ENCODE measurements at regions not wholly inside any gene's neighbourhood (a gene's known extent, or its start where the extent isn't known, plus 50 kb on each side); places are given as distances from the start of the nearest gene placed in this dataset.

- Histone ChIP-seq H3K27ac (ENCODE audit: low read depth, low read length) (no peak overlapping the region), H3K4me1 (ENCODE audit: control insufficient read depth in 1 of 2, insufficient read depth in 2 of 2, low read length in 2 of 2) (no peaks in the 10 kb centered on the region), H3K79me2 (ENCODE audit: insufficient read depth, low read length) (no peaks in the 10 kb centered on the region), H3K4me3 (replicated peaks in 1 of 2; ENCODE audit: low read depth in 1 of 2, low read length in 2 of 2) (no peak overlapping the region), H3K9me2 (ENCODE audit: insufficient read depth) (no peaks in the 10 kb centered on the region), H3K9ac (ENCODE audit: low read length) (no peak overlapping the region), H3K9me3 (ENCODE audit: control insufficient read depth in 1 of 2, insufficient read depth in 1 of 2, low read depth in 1 of 2, low read length in 2 of 2) (no peaks in the 10 kb centered on the region), H2AFZ (ENCODE audit: low read depth, low read length, poor library complexity, severe bottlenecking) (no peak overlapping the region), H3K27me3 (ENCODE audit: insufficient read depth, low read length) (no peaks in the 10 kb centered on the region), H3K4me2 (ENCODE audit: low read length) (no peak overlapping the region), H3K36me3 (ENCODE audit: control insufficient read depth in 1 of 2, insufficient read depth in 2 of 2, low read length in 2 of 2) (no peaks in the 10 kb centered on the region), H4K20me1 (ENCODE audit: insufficient read depth) (no peaks in the 10 kb centered on the region)
- RAD21 ChIA-PET (ENCODE audit: low non-redundant PET in 1 of 2, low total read pairs in 2 of 2, uncharacterized antibody in 2 of 2, unreplicated experiment in 2 of 2): no interaction called here
- TF ChIP-seq MAX (IDR thresholded peaks at IDR 0.05) (no peak), POLR2AphosphoS5 (IDR thresholded peaks at IDR 0.05; ENCODE audit: low read depth, low read length) (no peak), REST (IDR thresholded peaks at IDR 0.05; ENCODE audit: low read depth) (no peak), RAD21 (IDR thresholded peaks at IDR 0.05; ENCODE audit: low read depth) (no peak), SIN3A (IDR thresholded peaks at IDR 0.05; ENCODE audit: low read depth) (no peak), JUND (IDR thresholded peaks at IDR 0.05) (no peak), CBX3 (IDR thresholded peaks at IDR 0.05; ENCODE audit: low read depth) (no peak)
- no peak for DNase-seq (ENCODE audit: low read depth, low spot score)
- intact Hi-C loops (cut with micrococcal nuclease): no loop called here
- BruUV-seq (replicated peaks): no TSS peak
- no peak for ATAC-seq
- POLR2A ChIA-PET: no interaction called here
- CTCF ChIA-PET: no interaction called here
Observed at GRCh38 chr6:53446151-53446550, 97.4 kb upstream of the ELOVL5 start.

GRCh38 chr6:53441761-53442160, 93.0 kb upstream of the ELOVL5 start:
- TF ChIP-seq ZBTB33 (IDR thresholded peaks at IDR 0.05; ENCODE audit: extremely low read depth, insufficient replicate concordance, low read length): no peak
- no peak for TF ChIP-seq EGR1 (IDR thresholded peaks at IDR 0.05; ENCODE audit: low read depth)
- TF ChIP-seq TCF7L2 (IDR thresholded peaks at IDR 0.05; ENCODE audit: borderline replicate concordance, extremely low read depth, insufficient read depth, insufficient read length): no peak
- TF ChIP-seq FOSL1 (IDR thresholded peaks at IDR 0.05; ENCODE audit: low read depth): no peak
- no peak for TF ChIP-seq EZH2 (IDR thresholded peaks at IDR 0.05)
- no peak for TF ChIP-seq ELF1 (IDR thresholded peaks at IDR 0.05; ENCODE audit: borderline replicate concordance, low read depth)
- H3K9me3 ChIP-seq (ENCODE audit: control insufficient read depth in 1 of 2, insufficient read depth in 1 of 2, low read depth in 1 of 2, low read length in 2 of 2): no peaks in the 10 kb centered on the region
- ChIA-PET RAD21 (ENCODE audit: low non-redundant PET in 1 of 2, low total read pairs in 2 of 2, uncharacterized antibody in 2 of 2, unreplicated experiment in 2 of 2) (no interaction called here), POLR2A (no interaction called here), CTCF (no interaction called here)
- H3K36me3 ChIP-seq (ENCODE audit: control insufficient read depth in 1 of 2, insufficient read depth in 2 of 2, low read length in 2 of 2): no peaks in the 10 kb centered on the region
- no peaks in the 10 kb centered on the region for H3K27me3 ChIP-seq (ENCODE audit: insufficient read depth, low read length)
- H3K79me2 ChIP-seq (ENCODE audit: insufficient read depth, low read length): no peaks in the 10 kb centered on the region
- H3K4me1 ChIP-seq (ENCODE audit: control insufficient read depth in 1 of 2, insufficient read depth in 2 of 2, low read length in 2 of 2): peaks cover 0 to 9% of the 10 kb centered on the region in 2 experiments; a peak in 2 of 4 replicates
- no peak overlapping the region for H3K4me3 ChIP-seq (replicated peaks in 1 of 2; ENCODE audit: low read depth in 1 of 2, low read length in 2 of 2)
- no peak overlapping the region for H3K9ac ChIP-seq (ENCODE audit: low read length)
- H3K27ac ChIP-seq (ENCODE audit: low read depth, low read length): no peak overlapping the region
- BruUV-seq (replicated peaks): no TSS peak
- ATAC-seq: no peak
- no peak for DNase-seq (ENCODE audit: low read depth, low spot score)
- H4K20me1 ChIP-seq (ENCODE audit: insufficient read depth): no peaks in the 10 kb centered on the region
- no peak overlapping the region for H2AFZ ChIP-seq (ENCODE audit: low read depth, low read length, poor library complexity, severe bottlenecking)
- H3K9me2 ChIP-seq (ENCODE audit: insufficient read depth): no peaks in the 10 kb centered on the region
- intact Hi-C loops (cut with micrococcal nuclease): no loop called here
- no peak overlapping the region for H3K4me2 ChIP-seq (ENCODE audit: low read length)

All from HCT116 (cell line).